Thoracic aorta (tissue), 2 donors: ENCODE measurements at regions not wholly inside any gene's neighbourhood (a gene's known extent, or its start where the extent isn't known, plus 50 kb on each side); places are given as distances from the start of the nearest gene placed in this dataset.
"Not testable (repeated sequence)": the region's sequence is repeated elsewhere in the genome, so short reads cannot be mapped to it uniquely, and the experiment has no call there.

Experiments
- ATAC-seq: fragments of 150-250 bp; one replicate; pipeline ENCODE4 v1.8.0; 2017; ENCODE audit warnings: low read depth; ENCODE audit not compliant: insufficient number of reproducible peaks, low FRiP score
- DNase-seq: peaks from one replicate; pipeline ENCODE4 v3.0.0-alpha.2; 2020; ENCODE audit warnings: low spot score
- H3K27ac ChIP-seq, 2 donors: fragments of 200-600 bp; sonication (generic); 1 replicate in 1 of 2; 2 replicates in 1 of 2; pipeline ENCODE4 v1.5.1; 2016; ENCODE audit warnings: mild to moderate bottlenecking in 2 of 2, moderate library complexity in 2 of 2
- H3K27me3 ChIP-seq: fragments of 200-600 bp; sonication (generic); replicated peaks from 2 replicates; pipeline ENCODE4 v1.6.0; 2016; ENCODE audit warnings: mild to moderate bottlenecking; ENCODE audit not compliant: insufficient read depth
- H3K36me3 ChIP-seq: fragments of 200-600 bp; sonication (generic); one replicate; pipeline ENCODE4 v1.5.1; 2016
- H3K4me1 ChIP-seq, 2 donors: fragments of 200-600 bp; sonication (generic); 1 replicate in 1 of 2; 2 replicates in 1 of 2; pipeline versions ENCODE4 v1.5.1 to v1.6.0; 2016; ENCODE audit warnings: low read depth in 2 of 2, mild to moderate bottlenecking in 1 of 2; ENCODE audit not compliant: control insufficient read depth in 1 of 2
- H3K4me3 ChIP-seq: fragments of 200-600 bp; sonication (generic); 2 replicates; pipeline ENCODE4 v1.5.1; 2016; ENCODE audit warnings: mild to moderate bottlenecking
- H3K9me3 ChIP-seq: fragments of 200-600 bp; sonication (generic); 2 replicates; pipeline ENCODE4 v1.5.1; 2016

GRCh38 chr1:143873650-143874049 lies 98.1 kb downstream of the FAM72C start:
- not testable (repeated sequence) for H3K4me3 ChIP-seq, H3K9me3 ChIP-seq, ATAC-seq, DNase-seq, H3K27me3 ChIP-seq, H3K36me3 ChIP-seq, H3K27ac ChIP-seq, H3K4me1 ChIP-seq

GRCh38 chr1:143870388-143870787 lies 101.4 kb downstream of the FAM72C start:
- not testable (repeated sequence) for H3K4me1 ChIP-seq, ATAC-seq, H3K27ac ChIP-seq, H3K27me3 ChIP-seq, H3K36me3 ChIP-seq, DNase-seq, H3K4me3 ChIP-seq, H3K9me3 ChIP-seq

- not testable (repeated sequence) for H3K27ac ChIP-seq, H3K9me3 ChIP-seq, H3K27me3 ChIP-seq, H3K4me3 ChIP-seq, DNase-seq, ATAC-seq, H3K4me1 ChIP-seq, H3K36me3 ChIP-seq
Observed at GRCh38 chr1:143867590-143868220, 104.1 kb downstream of the FAM72C start.

- H3K27ac ChIP-seq, DNase-seq, H3K36me3 ChIP-seq, ATAC-seq, H3K27me3 ChIP-seq, H3K4me3 ChIP-seq, H3K9me3 ChIP-seq, H3K4me1 ChIP-seq: not testable (repeated sequence)
Observed at GRCh38 chr1:143863901-143864520, 107.8 kb downstream of the FAM72C start.

- H3K36me3 ChIP-seq, H3K4me1 ChIP-seq, ATAC-seq, H3K27ac ChIP-seq, H3K4me3 ChIP-seq, DNase-seq, H3K27me3 ChIP-seq, H3K9me3 ChIP-seq: not testable (repeated sequence)
Observed at GRCh38 chr1:143862722-143863121, 109.1 kb downstream of the FAM72C start.

GRCh38 chr1:143861306-143861705 lies 110.5 kb downstream of the FAM72C start:
- not testable (repeated sequence) for H3K27me3 ChIP-seq, H3K4me1 ChIP-seq, H3K9me3 ChIP-seq, H3K4me3 ChIP-seq, H3K27ac ChIP-seq, DNase-seq, H3K36me3 ChIP-seq, ATAC-seq

GRCh38 chr1:143855867-143856266 lies 115.9 kb downstream of the FAM72C start:
- not testable (repeated sequence) for H3K4me1 ChIP-seq

GRCh38 chr1:143854069-143854468 lies 117.7 kb downstream of the FAM72C start:
- not testable (repeated sequence) for H3K4me3 ChIP-seq, H3K9me3 ChIP-seq, H3K27me3 ChIP-seq, H3K27ac ChIP-seq, ATAC-seq, H3K36me3 ChIP-seq, H3K4me1 ChIP-seq, DNase-seq

More at GRCh38 chr1:143855867-143856266, 115.9 kb downstream of the FAM72C start:
- not testable (repeated sequence) for ATAC-seq, H3K9me3 ChIP-seq, H3K4me3 ChIP-seq, H3K36me3 ChIP-seq, H3K27me3 ChIP-seq, H3K27ac ChIP-seq, DNase-seq

GRCh38 chr1:143850637-143851036 lies 121.1 kb downstream of the FAM72C start:
- not testable (repeated sequence) for DNase-seq, H3K27me3 ChIP-seq, H3K4me1 ChIP-seq, ATAC-seq, H3K27ac ChIP-seq, H3K9me3 ChIP-seq, H3K36me3 ChIP-seq, H3K4me3 ChIP-seq

GRCh38 chr1:143848859-143849258 lies 122.9 kb downstream of the FAM72C start:
- not testable (repeated sequence) for H3K9me3 ChIP-seq, H3K4me3 ChIP-seq, H3K4me1 ChIP-seq, DNase-seq, H3K36me3 ChIP-seq, ATAC-seq, H3K27me3 ChIP-seq, H3K27ac ChIP-seq

- H3K9me3 ChIP-seq, ATAC-seq, DNase-seq, H3K27me3 ChIP-seq, H3K4me3 ChIP-seq, H3K27ac ChIP-seq, H3K36me3 ChIP-seq, H3K4me1 ChIP-seq: not testable (repeated sequence)
Observed at GRCh38 chr1:143845193-143845592, 126.6 kb downstream of the FAM72C start.

- H3K27me3 ChIP-seq, H3K4me1 ChIP-seq, ATAC-seq, H3K36me3 ChIP-seq, DNase-seq, H3K27ac ChIP-seq, H3K9me3 ChIP-seq, H3K4me3 ChIP-seq: not testable (repeated sequence)
Observed at GRCh38 chr1:143842058-143842457, 129.7 kb downstream of the FAM72C start.

- not testable (repeated sequence) for H3K27me3 ChIP-seq, DNase-seq, H3K27ac ChIP-seq, H3K4me1 ChIP-seq, ATAC-seq, H3K36me3 ChIP-seq, H3K4me3 ChIP-seq, H3K9me3 ChIP-seq
Observed at GRCh38 chr1:143839182-143839581, 132.6 kb downstream of the FAM72C start.
